ENCODE measurements at regions not wholly inside any gene's neighbourhood (a gene's known extent, or its start where the extent isn't known, plus 50 kb on each side); places are given as distances from the start of the nearest gene placed in this dataset.

DNA sequence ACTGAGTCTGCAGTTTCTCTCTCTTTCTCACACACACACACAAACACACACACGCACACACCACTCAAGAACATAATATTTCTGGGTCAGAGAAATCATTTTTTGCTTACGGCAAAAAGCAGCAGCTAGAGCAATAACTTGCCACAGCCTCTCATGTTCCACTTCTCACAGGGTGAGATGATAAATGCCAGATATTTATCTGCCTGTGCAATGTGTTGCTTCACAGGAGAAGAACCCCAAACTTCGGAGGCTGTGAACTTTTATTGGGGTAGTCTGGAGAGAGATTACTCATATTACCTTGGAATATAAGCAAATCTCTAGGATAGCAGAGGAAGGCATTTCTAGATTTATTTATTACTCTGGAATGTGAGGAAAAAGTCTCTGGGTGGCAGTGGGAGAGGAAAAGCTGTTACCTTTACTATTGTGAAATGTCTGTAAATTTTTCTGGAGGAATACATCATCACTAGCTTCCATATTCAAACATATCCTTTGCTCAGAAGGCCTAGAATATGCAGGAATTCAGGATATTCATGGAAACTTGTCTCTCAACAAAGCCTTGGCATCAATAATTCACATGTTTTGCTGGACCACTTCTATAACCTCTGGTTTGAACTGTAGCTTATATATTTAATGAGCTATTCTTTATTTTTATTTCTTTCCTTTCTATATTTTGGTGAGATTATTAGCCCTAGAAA lies 369.2 kb downstream of the NSUN3 start:
- no peaks in the 10 kb centered on the region for H3K36me3 Mint-ChIP-seq (ENCODE audit: insufficient read depth)
- no peak overlapping the region for H3K4me3 Mint-ChIP-seq (ENCODE audit: low read depth)
- peaks cover 7% of the 10 kb centered on the region for H3K4me1 Mint-ChIP-seq (ENCODE audit: low read depth)
- no peak overlapping the region for H3K27ac Mint-ChIP-seq
- DNase-seq (ENCODE audit: low spot score, unreplicated experiment), result no peak
- no peak for TF ChIP-seq CTCF (IDR thresholded peaks at IDR 0.05; ENCODE audit: unreplicated experiment)
- H3K9me3 Mint-ChIP-seq (ENCODE audit: low read depth), result peaks cover 4% of the 10 kb centered on the region
- H3K27me3 Mint-ChIP-seq, result no peaks in the 10 kb centered on the region

GRCh38 chr3:94433811-94434210 lies 370.9 kb downstream of the NSUN3 start:
- Mint-ChIP-seq H3K4me1 (ENCODE audit: low read depth) (peaks cover 7% of the 10 kb centered on the region), H3K4me3 (ENCODE audit: low read depth) (no peak overlapping the region), H3K36me3 (ENCODE audit: insufficient read depth) (no peaks in the 10 kb centered on the region), H3K9me3 (ENCODE audit: low read depth) (peaks cover 7% of the 10 kb centered on the region), H3K27ac (no peak overlapping the region), H3K27me3 (no peaks in the 10 kb centered on the region)
- TF ChIP-seq CTCF (IDR thresholded peaks at IDR 0.05; ENCODE audit: unreplicated experiment), result no peak
- DNase-seq (ENCODE audit: low spot score, unreplicated experiment), result no peak

GRCh38 chr3:94440767-94441493 lies 378.1 kb downstream of the NSUN3 start:
- H3K36me3 Mint-ChIP-seq (ENCODE audit: insufficient read depth), result no peaks in the 10 kb centered on the region
- no peak for TF ChIP-seq CTCF (IDR thresholded peaks at IDR 0.05; ENCODE audit: unreplicated experiment)
- no peak for DNase-seq (ENCODE audit: low spot score, unreplicated experiment)
- H3K4me1 Mint-ChIP-seq (ENCODE audit: low read depth), result peaks cover 2% of the 10 kb centered on the region
- no peaks in the 10 kb centered on the region for H3K27me3 Mint-ChIP-seq
- no peak overlapping the region for H3K27ac Mint-ChIP-seq
- no peak overlapping the region for H3K4me3 Mint-ChIP-seq (ENCODE audit: low read depth)
- peaks cover 7% of the 10 kb centered on the region for H3K9me3 Mint-ChIP-seq (ENCODE audit: low read depth)

GRCh38 chr3:94441494-94441847 lies 378.6 kb downstream of the NSUN3 start:
- no peak overlapping the region for H3K4me3 Mint-ChIP-seq (ENCODE audit: low read depth)
- no peak for TF ChIP-seq CTCF (IDR thresholded peaks at IDR 0.05; ENCODE audit: unreplicated experiment)
- H3K36me3 Mint-ChIP-seq (ENCODE audit: insufficient read depth), result no peaks in the 10 kb centered on the region
- peaks cover 2% of the 10 kb centered on the region for H3K4me1 Mint-ChIP-seq (ENCODE audit: low read depth)
- H3K9me3 Mint-ChIP-seq (ENCODE audit: low read depth), result peaks cover 7% of the 10 kb centered on the region
- no peak overlapping the region for H3K27ac Mint-ChIP-seq
- no peak for DNase-seq (ENCODE audit: low spot score, unreplicated experiment)
- no peaks in the 10 kb centered on the region for H3K27me3 Mint-ChIP-seq

GRCh38 chr3:94453864-94454263 lies 391.0 kb downstream of the NSUN3 start:
- Mint-ChIP-seq H3K4me1 (ENCODE audit: low read depth) (peaks cover 1% of the 10 kb centered on the region), H3K27me3 (no peaks in the 10 kb centered on the region), H3K9me3 (ENCODE audit: low read depth) (no peaks in the 10 kb centered on the region), H3K4me3 (ENCODE audit: low read depth) (no peak overlapping the region), H3K36me3 (ENCODE audit: insufficient read depth) (no peaks in the 10 kb centered on the region), H3K27ac (no peak overlapping the region)
- no peak for DNase-seq (ENCODE audit: low spot score, unreplicated experiment)
- no peak for TF ChIP-seq CTCF (IDR thresholded peaks at IDR 0.05; ENCODE audit: unreplicated experiment)

Data from progenitor cell of endocrine pancreas (in vitro differentiated cells).